GM23338 (cell line): ENCODE measurements at regions not wholly inside any gene's neighbourhood (a gene's known extent, or its start where the extent isn't known, plus 50 kb on each side); places are given as distances from the start of the nearest gene placed in this dataset.
A peak's percentile ranks its signal among the peaks of the same experiment; 100 is the strongest.

ENCODE experiments used
- ATAC-seq: fragments of 200-7000 bp; cut with Tn5 transposase; 3 replicates; pipeline ENCODE4 v1.9.1; 2020
- DNase-seq: peaks from one replicate; pipeline ENCODE4 v3.0.0-alpha.2; 2015; ENCODE audit warnings: low spot score
- H2AFZ ChIP-seq: fragments of 200-600 bp; sonication (generic); 2 replicates; pipeline ENCODE4 v1.8.0; 2016; ENCODE audit warnings: antibody characterized with exemption, mild to moderate bottlenecking, moderate library complexity
- H3F3A ChIP-seq: fragments of 200-600 bp; sonication (generic); replicated peaks from 2 replicates; pipeline ENCODE4 v1.8.0; 2017; ENCODE audit warnings: antibody characterized with exemption, mixed run types, low read depth
- H3K27ac ChIP-seq: fragments of 200-600 bp; sonication (generic); 2 replicates; pipeline ENCODE4 v1.6.1; 2016; ENCODE audit warnings: low read depth
- H3K27me3 ChIP-seq: fragments of 200-600 bp; sonication (generic); 2 replicates; pipeline ENCODE4 v1.8.0; 2016; ENCODE audit warnings: mild to moderate bottlenecking, mixed run types, moderate library complexity; ENCODE audit not compliant: insufficient read depth
- H3K36me3 ChIP-seq: fragments of 200-600 bp; sonication (generic); 2 replicates; pipeline ENCODE4 v1.8.0; 2016; ENCODE audit warnings: mild to moderate bottlenecking; ENCODE audit not compliant: insufficient read depth
- H3K4me1 ChIP-seq: fragments of 200-600 bp; sonication (generic); 2 replicates; pipeline ENCODE4 v1.8.0; 2016; ENCODE audit warnings: mild to moderate bottlenecking, moderate library complexity; ENCODE audit not compliant: insufficient read depth
- H3K4me2 ChIP-seq: fragments of 200-600 bp; sonication (generic); 2 replicates; pipeline ENCODE4 v1.7.1; 2017; ENCODE audit warnings: mixed run types
- H3K4me3 ChIP-seq: fragments of 200-600 bp; sonication (generic); 2 replicates; pipeline ENCODE4 v1.6.1; 2016; ENCODE audit warnings: mixed run types
- H3K79me2 ChIP-seq: fragments of 200-600 bp; sonication (generic); replicated peaks from 2 replicates; pipeline ENCODE4 v1.8.0; 2017; ENCODE audit warnings: mild to moderate bottlenecking; ENCODE audit not compliant: insufficient read depth
- H3K9me2 ChIP-seq: fragments of 200-600 bp; sonication (generic); 2 replicates; pipeline ENCODE4 v1.8.0; 2017; ENCODE audit not compliant: insufficient read depth
- H4K20me1 ChIP-seq: fragments of 200-600 bp; sonication (generic); replicated peaks from 2 replicates; pipeline ENCODE4 v1.8.0; 2017; ENCODE audit warnings: mild to moderate bottlenecking; ENCODE audit not compliant: insufficient read depth
- H3K27ac Mint-ChIP-seq: 2 replicates; pipeline ENCODE4 v1.8.0; 2020; ENCODE audit warnings: inconsistent platforms, mild to moderate bottlenecking, moderate library complexity, mixed read lengths
- H3K27me3 Mint-ChIP-seq: 3 replicates; pipeline ENCODE4 v1.8.0; 2022; ENCODE audit warnings: low read depth, mild to moderate bottlenecking, moderate library complexity, mixed read lengths, inconsistent platforms; ENCODE audit not compliant: insufficient read depth, poor library complexity
- H3K36me3 Mint-ChIP-seq: 3 replicates; pipeline ENCODE4 v1.8.0; 2021; ENCODE audit warnings: low read depth, mild to moderate bottlenecking, inconsistent platforms, moderate library complexity, mixed read lengths
- H3K4me1 Mint-ChIP-seq: 3 replicates; pipeline ENCODE4 v1.8.0; 2020; ENCODE audit warnings: mild to moderate bottlenecking, inconsistent platforms, mixed read lengths
- H3K4me3 Mint-ChIP-seq: 3 replicates; pipeline ENCODE4 v1.8.0; 2021; ENCODE audit warnings: moderate library complexity, mild to moderate bottlenecking, inconsistent platforms, mixed read lengths
- H3K9me3 Mint-ChIP-seq: 3 replicates; pipeline ENCODE4 v1.8.0; 2020; ENCODE audit warnings: moderate library complexity, mild to moderate bottlenecking, inconsistent platforms, mixed read lengths
- CREB1 ChIP-seq: fragments of 250-450 bp; sonication (Bioruptor Pico); IDR thresholded peaks from 2 replicates; pipeline ENCODE4 v1.5.0; 2020; ENCODE audit warnings: low read depth, mild to moderate bottlenecking, moderate library complexity
- ETS1 ChIP-seq: IDR thresholded peaks from 2 replicates; pipeline ENCODE4 v1.6.1; 2016; ENCODE audit warnings: antibody characterized with exemption
- EZH2phosphoT487 ChIP-seq: fragments of 200-600 bp; sonication (generic); IDR thresholded peaks from one replicate; pipeline ENCODE4 v1.8.1; 2018; ENCODE audit warnings: antibody characterized with exemption; ENCODE audit not compliant: unreplicated experiment
- STAT1 ChIP-seq: IDR thresholded peaks from one replicate; pipeline ENCODE4 v1.6.1; 2016; ENCODE audit warnings: antibody characterized with exemption; ENCODE audit not compliant: unreplicated experiment
- ZNF462 ChIP-seq: fragments of 250-450 bp; sonication (Bioruptor Pico); IDR thresholded peaks from 2 replicates; pipeline ENCODE4 v1.5.0; 2020; ENCODE audit warnings: mild to moderate bottlenecking, moderate library complexity

GRCh38 chr2:175737722-175738361, 264.2 kb downstream of the LNPK start:
- H3K79me2 ChIP-seq: no peaks in the 10 kb centered on the region
- ATAC-seq (no peak), DNase-seq (no peak)
- H3K4me1 ChIP-seq: peaks cover 7% of the 10 kb centered on the region
- Mint-ChIP-seq H3K4me3 (no peak overlapping the region), H3K36me3 (no peaks in the 10 kb centered on the region), H3K9me3 (no peaks in the 10 kb centered on the region), H3K4me1 (peaks cover 13% of the 10 kb centered on the region), H3K27me3 (peaks cover 5% of the 10 kb centered on the region), H3K27ac (no peak overlapping the region)
- no peak overlapping the region for H2AFZ ChIP-seq
- H4K20me1 ChIP-seq: no peaks in the 10 kb centered on the region
- no peak overlapping the region for H3K27ac ChIP-seq
- H3K4me2 ChIP-seq: peak overlapping the region; percentile 42; the same call in 1 of the 2 replicates
- H3K27me3 ChIP-seq: no peaks in the 10 kb centered on the region
- H3F3A ChIP-seq: no peaks in the 10 kb centered on the region
- TF ChIP-seq ZNF462 (CRISPR knock-in tag) (no peak), ETS1 (no peak), STAT1 (no peak), EZH2phosphoT487 (no peak)
- no peaks in the 10 kb centered on the region for H3K36me3 ChIP-seq
- peaks cover 4% of the 10 kb centered on the region; the same call in 1 of the 2 replicates for H3K9me2 ChIP-seq
- no peak overlapping the region for H3K4me3 ChIP-seq

- Histone ChIP-seq H3K4me2 (no peak overlapping the region), H3K27ac (no peak overlapping the region), H2AFZ (no peak overlapping the region), H3K4me3 (no peak overlapping the region), H4K20me1 (no peaks in the 10 kb centered on the region), H3K9me2 (peaks cover 9% of the 10 kb centered on the region), H3K36me3 (no peaks in the 10 kb centered on the region), H3F3A (no peaks in the 10 kb centered on the region), H3K79me2 (no peaks in the 10 kb centered on the region), H3K27me3 (no peaks in the 10 kb centered on the region), H3K4me1 (peaks cover 7% of the 10 kb centered on the region)
- Mint-ChIP-seq H3K27ac (no peak overlapping the region), H3K4me1 (peaks cover 13% of the 10 kb centered on the region), H3K36me3 (no peaks in the 10 kb centered on the region), H3K4me3 (no peak overlapping the region), H3K9me3 (no peaks in the 10 kb centered on the region), H3K27me3 (peaks cover 5% of the 10 kb centered on the region)
- no peak for ATAC-seq
- DNase-seq: no peak
- no peak for TF ChIP-seq CREB1 (CRISPR knock-in tag)
These were observed 267.4 kb downstream of the LNPK start for GRCh38 chr2:175734686-175735085.
